Astrocyte (in vitro differentiated cells and primary cell): ENCODE measurements at regions not wholly inside any gene's neighbourhood (a gene's known extent, or its start where the extent isn't known, plus 50 kb on each side); places are given as distances from the start of the nearest gene placed in this dataset.
A peak's percentile ranks its signal among the peaks of the same experiment; 100 is the strongest.
"Not testable (repeated sequence)": the region's sequence is repeated elsewhere in the genome, so short reads cannot be mapped to it uniquely, and the experiment has no call there.

Experiments
- DNase-seq: peaks from one replicate; pipeline ENCODE4 v3.0.0-alpha.2; 2010; ENCODE audit warnings: low read depth
- FAIRE-seq: peaks from 2 replicates; lab custom pipeline; 2011; peaks lifted over from hg19 to GRCh38; lab: Jason Lieb, UNC
- H2AFZ ChIP-seq: 2 replicates; pipeline ENCODE4 v1.6.0; 2012; ENCODE audit warnings: low read depth, low read length, inconsistent platforms
- H3K27ac ChIP-seq: 2 replicates; pipeline ENCODE4 v1.5.1; 2011; ENCODE audit warnings: low read depth, low read length, inconsistent platforms
- H3K27me3 ChIP-seq: 2 replicates; pipeline ENCODE4 v1.6.0; 2011; ENCODE audit warnings: low read length, inconsistent platforms; ENCODE audit not compliant: insufficient read depth
- H3K36me3 ChIP-seq: 2 replicates; pipeline ENCODE4 v1.5.1; 2011; ENCODE audit warnings: low read length, inconsistent platforms; ENCODE audit not compliant: insufficient read depth
- H3K4me1 ChIP-seq: 2 replicates; pipeline ENCODE4 v1.5.1; 2011; ENCODE audit warnings: low read length, inconsistent platforms; ENCODE audit not compliant: insufficient read depth
- H3K4me2 ChIP-seq: 2 replicates; pipeline ENCODE4 v1.6.0; 2012; ENCODE audit warnings: low read length, inconsistent platforms
- H3K4me3 ChIP-seq: 2 replicates; pipeline ENCODE4 v1.5.1; 2011; ENCODE audit warnings: low read depth, mild to moderate bottlenecking, low read length, inconsistent platforms; ENCODE audit not compliant: insufficient read depth
- H3K79me2 ChIP-seq: 2 replicates; pipeline ENCODE4 v1.6.0; 2012; ENCODE audit warnings: mild to moderate bottlenecking, low read length, inconsistent platforms; ENCODE audit not compliant: insufficient read depth
- H3K9ac ChIP-seq: 2 replicates; pipeline ENCODE4 v1.6.0; 2012; ENCODE audit warnings: mild to moderate bottlenecking, low read length, inconsistent platforms
- H3K9me3 ChIP-seq: 2 replicates; pipeline ENCODE4 v1.5.1; 2012; ENCODE audit warnings: low read depth, mild to moderate bottlenecking, low read length, inconsistent platforms; ENCODE audit not compliant: insufficient read depth
- H4K20me1 ChIP-seq: 2 replicates; pipeline ENCODE4 v1.6.0; 2012; ENCODE audit warnings: low read length, inconsistent platforms; ENCODE audit not compliant: insufficient read depth
- H3K27ac Mint-ChIP-seq: one replicate; pipeline ENCODE4 v1.8.0; 2021; ENCODE audit warnings: mild to moderate bottlenecking, mixed read lengths; ENCODE audit not compliant: unreplicated experiment
- H3K27me3 Mint-ChIP-seq: one replicate; pipeline ENCODE4 v1.8.0; 2021; ENCODE audit warnings: low read depth, mixed read lengths; ENCODE audit not compliant: unreplicated experiment
- H3K36me3 Mint-ChIP-seq: one replicate; pipeline ENCODE4 v1.8.0; 2021; ENCODE audit warnings: low read depth, mixed read lengths; ENCODE audit not compliant: unreplicated experiment
- H3K4me1 Mint-ChIP-seq: one replicate; pipeline ENCODE4 v1.8.0; 2021; ENCODE audit warnings: low read depth, mixed read lengths; ENCODE audit not compliant: unreplicated experiment
- H3K4me3 Mint-ChIP-seq: one replicate; pipeline ENCODE4 v1.8.0; 2021; ENCODE audit warnings: mild to moderate bottlenecking, moderate library complexity, mixed read lengths; ENCODE audit not compliant: unreplicated experiment
- H3K9me3 Mint-ChIP-seq: one replicate; pipeline ENCODE4 v1.8.0; 2021; ENCODE audit warnings: mild to moderate bottlenecking, mixed read lengths; ENCODE audit not compliant: unreplicated experiment
- CTCF ChIP-seq: IDR thresholded peaks from 2 replicates; pipeline ENCODE4 v1.5.1; 2011; ENCODE audit warnings: low read depth, mild to moderate bottlenecking, inconsistent platforms, low read length, moderate library complexity; ENCODE audit not compliant: insufficient read depth
- EZH2 ChIP-seq: IDR thresholded peaks from 2 replicates; pipeline ENCODE4 v1.6.1; 2012; ENCODE audit warnings: mild to moderate bottlenecking, low read length, inconsistent platforms; ENCODE audit not compliant: insufficient read depth

DNA sequence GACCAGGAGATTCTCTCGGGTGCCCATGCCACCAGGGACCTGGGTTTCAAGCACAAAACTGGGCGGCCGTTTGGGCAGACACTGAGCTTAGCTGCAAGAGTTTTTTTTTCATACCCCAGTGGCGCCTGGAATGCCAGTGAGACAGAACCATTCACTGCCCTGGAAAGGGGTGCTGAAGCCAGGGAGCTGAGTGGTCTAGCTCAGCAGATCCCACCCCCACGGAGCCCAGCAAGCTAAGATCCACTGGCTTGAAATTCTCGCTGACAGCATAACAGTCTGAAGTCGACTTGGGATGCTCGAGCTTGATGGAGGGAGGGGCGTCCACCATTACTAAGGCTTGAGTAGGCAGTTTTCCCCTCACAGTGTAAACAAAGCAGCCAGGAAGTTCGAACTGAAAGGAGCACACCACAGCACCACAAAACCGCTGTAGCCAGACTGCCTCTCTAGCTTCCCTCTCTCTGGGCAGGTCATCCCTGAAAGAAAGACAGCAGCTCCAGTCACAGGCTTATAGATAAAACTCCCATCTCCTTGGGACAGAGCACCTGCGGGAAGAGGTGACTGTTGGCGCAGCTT is 157.7 kb downstream of the GIPC2 start:
- not testable (repeated sequence) for H3K9me3 Mint-ChIP-seq, H3K36me3 Mint-ChIP-seq, DNase-seq, H3K4me1 Mint-ChIP-seq, H3K27ac ChIP-seq, FAIRE-seq, H2AFZ ChIP-seq, H3K9ac ChIP-seq, H3K79me2 ChIP-seq, H3K4me3 Mint-ChIP-seq, H3K4me3 ChIP-seq, H3K9me3 ChIP-seq, H3K27ac Mint-ChIP-seq, H3K4me1 ChIP-seq, H3K27me3 ChIP-seq, H4K20me1 ChIP-seq, H3K36me3 ChIP-seq
- peak overlapping the region; percentile 33 for H3K4me2 ChIP-seq
- peaks cover 11% of the 10 kb centered on the region for H3K27me3 Mint-ChIP-seq

DNA sequence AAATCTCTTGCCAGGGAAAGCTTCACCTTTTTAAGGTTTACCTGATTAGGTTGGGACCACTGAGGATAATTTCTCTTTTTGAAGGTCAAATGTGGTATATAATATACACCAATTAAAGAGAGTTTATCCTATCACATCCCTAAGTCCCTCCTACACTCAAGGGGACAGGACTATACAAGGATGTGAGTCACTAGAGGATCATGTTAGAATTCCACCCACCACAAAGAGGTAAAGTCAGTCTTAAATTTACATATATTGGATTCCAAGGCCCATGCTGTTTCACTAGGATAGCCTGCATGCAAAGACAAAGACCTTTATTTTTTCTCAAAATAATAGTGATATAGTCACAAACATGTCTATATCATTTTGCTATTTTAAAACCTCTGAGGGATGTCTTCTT is 164.4 kb downstream of the GIPC2 start:
- peaks cover 5% of the 10 kb centered on the region for H3K27me3 Mint-ChIP-seq
- Histone ChIP-seq H3K4me2 (no peak overlapping the region), H3K4me3 (no peak overlapping the region), H3K4me1 (no peaks in the 10 kb centered on the region), H3K9me3 (no peaks in the 10 kb centered on the region), H4K20me1 (no peaks in the 10 kb centered on the region), H3K36me3 (no peaks in the 10 kb centered on the region), H2AFZ (no peak overlapping the region), H3K79me2 (no peaks in the 10 kb centered on the region), H3K9ac (no peak overlapping the region), H3K27me3 (no peaks in the 10 kb centered on the region), H3K27ac (no peak overlapping the region)
- H3K36me3 Mint-ChIP-seq = peaks cover 2% of the 10 kb centered on the region
- DNase-seq (peak; percentile 31), FAIRE-seq (no peak)
- H3K27ac Mint-ChIP-seq = peak overlapping the region; percentile 44
- TF ChIP-seq CTCF (no peak), EZH2 (no peak)
- H3K4me1 Mint-ChIP-seq = peaks cover 6% of the 10 kb centered on the region
- H3K9me3 Mint-ChIP-seq = peaks cover 16% of the 10 kb centered on the region
- H3K4me3 Mint-ChIP-seq = no peak overlapping the region

DNA sequence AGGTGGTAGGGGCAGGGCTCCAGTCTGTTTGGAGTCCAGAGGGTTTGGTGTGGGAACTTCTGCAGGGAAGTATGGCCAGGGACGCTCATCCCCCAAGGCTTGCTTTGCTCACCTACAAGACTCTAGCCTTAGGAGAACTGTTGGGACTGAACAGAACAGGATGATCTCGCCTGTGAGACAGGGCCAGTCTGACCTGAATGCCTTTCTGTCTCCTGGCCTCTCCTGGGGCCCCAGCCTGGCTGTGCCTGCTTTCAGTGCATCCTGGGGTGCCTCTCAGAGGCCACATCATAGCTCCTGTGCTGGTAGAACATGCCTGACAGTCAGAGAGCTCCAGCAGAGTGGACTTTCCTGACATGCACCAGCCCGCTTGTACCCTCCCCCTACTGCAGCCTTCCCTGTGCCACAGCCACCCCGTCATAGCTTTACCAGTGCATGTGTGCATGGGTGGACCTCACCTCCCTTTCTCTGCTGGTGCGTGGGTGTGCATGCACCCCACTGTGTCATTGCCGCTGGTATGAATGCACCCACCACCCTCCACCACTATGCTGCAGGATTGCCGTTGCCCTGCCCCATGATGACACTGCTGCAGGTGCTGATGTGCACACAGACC is 165.8 kb downstream of the GIPC2 start:
- Histone ChIP-seq H3K4me2 (no peak overlapping the region), H3K9ac (no peak overlapping the region), H3K4me1 (no peaks in the 10 kb centered on the region), H3K9me3 (no peaks in the 10 kb centered on the region), H4K20me1 (no peaks in the 10 kb centered on the region), H3K36me3 (no peaks in the 10 kb centered on the region), H3K27ac (no peak overlapping the region), H3K79me2 (no peaks in the 10 kb centered on the region), H2AFZ (no peak overlapping the region), H3K4me3 (no peak overlapping the region), H3K27me3 (no peaks in the 10 kb centered on the region)
- FAIRE-seq = no peak
- Mint-ChIP-seq H3K27me3 (peaks cover 6% of the 10 kb centered on the region), H3K9me3 (peaks cover 9% of the 10 kb centered on the region), H3K27ac (no peak overlapping the region), H3K36me3 (peaks cover 2% of the 10 kb centered on the region), H3K4me3 (no peak overlapping the region), H3K4me1 (peaks cover 6% of the 10 kb centered on the region)
- no peak for TF ChIP-seq EZH2
- TF ChIP-seq CTCF = no peak
- DNase-seq = no peak
